HCT116 (cell line): ENCODE measurements at regions not wholly inside any gene's neighbourhood (a gene's known extent, or its start where the extent isn't known, plus 50 kb on each side); places are given as distances from the start of the nearest gene placed in this dataset.

ENCODE experiments used
- ATAC-seq: fragments of 200-7000 bp; cut with Tn5 transposase; 2 replicates; pipeline ENCODE4 v1.9.1; 2020; ENCODE audit warnings: mild to moderate bottlenecking, moderate library complexity
- BruUV-seq: library from RNA; stranded (reverse); fragments of 400-500 nt; replicated peaks from 2 replicates; lab custom pipeline; 2021; lab: Mats Ljungman, UMichigan
- CTCF ChIA-PET: fragments of 300-600 bp; sonication (Branson Sonifier 250); formaldehyde crosslinking; loops from one replicate; lab custom pipeline; 2021; ENCODE audit warnings: antibody characterized with exemption; lab: Charles Lee
- POLR2A ChIA-PET: fragments of 300-600, 350-600 bp; sonication (Branson Sonifier 250); formaldehyde crosslinking; loops from one replicate; lab custom pipeline; 2021; ENCODE audit warnings: antibody characterized with exemption; lab: Charles Lee
- RAD21 ChIA-PET, 2 experiments: fragments of 300-600 bp; sonication (Branson Sonifier 250); formaldehyde crosslinking; loops; one replicate each; lab custom pipeline; 2023; ENCODE audit warnings: low total read pairs in 2 of 2; ENCODE audit not compliant: uncharacterized antibody in 2 of 2, unreplicated experiment in 2 of 2, low non-redundant PET in 1 of 2; lab: Charles Lee
- DNase-seq: peaks from one replicate; pipeline ENCODE4 v3.0.0-alpha.2; 2010; ENCODE audit warnings: low read depth, low spot score
- H2AFZ ChIP-seq: fragments of 200-600 bp; shearing (Covaris generic), sonication (generic); 2 replicates; pipeline ENCODE4 v1.6.1; 2017; ENCODE audit warnings: low read depth, mixed run types, mixed read lengths, antibody characterized with exemption, low read length; ENCODE audit not compliant: poor library complexity, severe bottlenecking
- H3K27ac ChIP-seq: 2 replicates; pipeline ENCODE4 v1.5.1; 2012; ENCODE audit warnings: low read depth, low read length
- H3K27me3 ChIP-seq: fragments of 200-600 bp; sonication (generic); 2 replicates; pipeline ENCODE4 v1.6.1; 2016; ENCODE audit warnings: mixed run types, low read length, mixed read lengths; ENCODE audit not compliant: insufficient read depth
- H3K36me3 ChIP-seq, 2 experiments: fragments of 200-500 bp in 1 of 2; fragments of 200-600 bp in 1 of 2; sonication (Bioruptor generic) in 1 of 2; sonication (generic) in 1 of 2; 2 replicates each; pipeline versions ENCODE4 v1.5.1 to v1.6.1; 2014 to 2016; ENCODE audit warnings: low read length in 2 of 2, inconsistent platforms in 1 of 2, mixed read lengths in 1 of 2, mixed run types in 1 of 2; ENCODE audit not compliant: insufficient read depth in 2 of 2, control insufficient read depth in 1 of 2
- H3K4me1 ChIP-seq, 2 experiments: fragments of 200-600 bp in 1 of 2; sonication (generic) in 1 of 2; 2 replicates each; pipeline versions ENCODE4 v1.5.1 to v1.6.1; 2012 to 2017; ENCODE audit warnings: low read length in 2 of 2, inconsistent platforms in 1 of 2, mild to moderate bottlenecking in 1 of 2, mixed read lengths in 1 of 2, mixed run types in 1 of 2, moderate library complexity in 1 of 2; ENCODE audit not compliant: insufficient read depth in 2 of 2, control insufficient read depth in 1 of 2
- H3K4me2 ChIP-seq: fragments of 200-600 bp; sonication (generic); 2 replicates; pipeline ENCODE4 v1.6.1; 2017; ENCODE audit warnings: mixed run types, low read length, mixed read lengths
- H3K4me3 ChIP-seq, 2 experiments: fragments of 200-600 bp in 1 of 2; sonication (generic) in 1 of 2; replicated peaks in 1 of 2; 2 replicates each; pipeline ENCODE4 v1.5.1; 2011 to 2016; ENCODE audit warnings: low read length in 2 of 2, control low read depth in 1 of 2, low read depth in 1 of 2, mild to moderate bottlenecking in 1 of 2, mixed read lengths in 1 of 2, mixed run types in 1 of 2
- H3K79me2 ChIP-seq: fragments of 200-600 bp; sonication (generic); 2 replicates; pipeline ENCODE4 v1.6.1; 2017; ENCODE audit warnings: mild to moderate bottlenecking, mixed run types, low read length, moderate library complexity, mixed read lengths; ENCODE audit not compliant: insufficient read depth
- H3K9ac ChIP-seq: fragments of 200-600 bp; sonication (generic); 2 replicates; pipeline ENCODE4 v1.6.1; 2016; ENCODE audit warnings: low read length, mixed read lengths
- H3K9me2 ChIP-seq: fragments of 200-600 bp; sonication (generic), shearing (Covaris generic); 2 replicates; pipeline ENCODE4 v1.6.1; 2017; ENCODE audit warnings: mixed run types, mild to moderate bottlenecking, moderate library complexity; ENCODE audit not compliant: insufficient read depth
- H3K9me3 ChIP-seq, 2 experiments: fragments of 200-500 bp in 1 of 2; fragments of 200-600 bp in 1 of 2; sonication (Bioruptor generic) in 1 of 2; sonication (generic) in 1 of 2; 2 replicates each; pipeline ENCODE4 v1.6.1; 2014 to 2017; ENCODE audit warnings: low read length in 2 of 2, mixed read lengths in 2 of 2, inconsistent platforms in 1 of 2, low read depth in 1 of 2, mild to moderate bottlenecking in 1 of 2, mixed run types in 1 of 2, moderate library complexity in 1 of 2; ENCODE audit not compliant: control insufficient read depth in 1 of 2, insufficient read depth in 1 of 2
- H4K20me1 ChIP-seq: fragments of 200-600 bp; sonication (generic), shearing (Covaris generic); 2 replicates; pipeline ENCODE4 v1.6.1; 2017; ENCODE audit warnings: mixed run types, mild to moderate bottlenecking, moderate library complexity; ENCODE audit not compliant: insufficient read depth
- CBX3 ChIP-seq: IDR thresholded peaks from 2 replicates; pipeline ENCODE4 v1.6.1; 2012; ENCODE audit warnings: low read depth
- ELF1 ChIP-seq: IDR thresholded peaks from 2 replicates; pipeline ENCODE4 v1.6.1; 2012; ENCODE audit warnings: low read depth, borderline replicate concordance
- EZH2 ChIP-seq: fragments of 200-600 bp; sonication (generic); IDR thresholded peaks from 2 replicates; pipeline ENCODE4 v1.6.1; 2017; ENCODE audit warnings: antibody characterized with exemption, mixed run types
- EZH2phosphoT487 ChIP-seq: fragments of 200-600 bp; IDR thresholded peaks from 2 replicates; pipeline ENCODE4 v1.6.1; 2018; ENCODE audit warnings: antibody characterized with exemption, borderline replicate concordance
- FOSL1 ChIP-seq: IDR thresholded peaks from 2 replicates; pipeline ENCODE4 v1.6.1; 2012; ENCODE audit warnings: low read depth
- JUND ChIP-seq: IDR thresholded peaks from 2 replicates; pipeline ENCODE4 v1.6.1; 2012
- SP1 ChIP-seq: IDR thresholded peaks from 2 replicates; pipeline ENCODE4 v1.6.1; 2012; ENCODE audit warnings: low read depth
- SRF ChIP-seq: IDR thresholded peaks from 2 replicates; pipeline ENCODE4 v1.6.1; 2012; ENCODE audit warnings: low read depth
- ZNF274 ChIP-seq: fragments of 200-500 bp; sonication (Bioruptor generic); IDR thresholded peaks from 2 replicates; pipeline ENCODE4 v1.6.1; 2014; ENCODE audit warnings: mild to moderate bottlenecking, low read depth, low read length, inconsistent platforms
- intact Hi-C: fragments of 100-400 bp; cut with micrococcal nuclease; formaldehyde crosslinking; loops from 2 replicates; pipeline ENCODE4 v1.10.0; 2022
- TF ChIP-seq, protein P1 (sequence below): IDR thresholded peaks from 2 replicates; pipeline ENCODE4 v1.6.1; 2012
- TF ChIP-seq, protein P2 (sequence below), 3 experiments: fragments of 200-600 bp in 1 of 3; sonication (generic) in 1 of 3; IDR thresholded peaks in 2 of 3; conservative IDR thresholded peaks in 1 of 3; 2 replicates each; pipeline ENCODE4 v1.5.1; 2012 to 2017; ENCODE audit warnings: low read depth in 2 of 3, low read length in 2 of 3, antibody characterized with exemption in 1 of 3, borderline replicate concordance in 1 of 3, control low read depth in 1 of 3, mild to moderate bottlenecking in 1 of 3, mixed read lengths in 1 of 3, mixed run types in 1 of 3, moderate library complexity in 1 of 3; ENCODE audit not compliant: insufficient read depth in 1 of 3
- TF ChIP-seq, protein P3 (sequence below): IDR thresholded peaks from 2 replicates; pipeline ENCODE4 v1.6.1; 2012

DNA sequence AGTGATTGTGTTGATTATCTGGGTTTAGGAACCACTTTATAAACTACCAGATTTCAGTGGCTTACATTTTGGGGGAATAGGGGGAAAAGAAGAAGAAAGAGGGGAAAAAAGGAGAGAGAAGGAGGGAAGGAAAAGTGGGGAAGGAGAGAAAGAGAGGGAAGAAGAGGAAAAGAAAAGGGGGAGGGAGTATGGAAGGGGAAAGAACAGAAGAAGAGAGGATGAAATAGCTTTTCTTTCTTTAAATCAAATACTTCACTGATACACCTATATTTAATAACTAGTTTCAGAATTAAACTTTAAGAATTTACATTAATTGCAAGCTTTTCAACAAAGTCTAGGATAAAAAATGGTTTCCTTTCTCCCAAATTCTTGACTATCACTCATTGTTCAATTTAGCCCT, 289.6 kb downstream of the SDHAF3 start:
- Histone ChIP-seq H3K27me3 (peaks cover 45% of the 10 kb centered on the region), H2AFZ (no peak overlapping the region), H3K4me2 (no peak overlapping the region), H3K4me1 (no peaks in the 10 kb centered on the region), H3K79me2 (no peaks in the 10 kb centered on the region), H3K9me3 (no peaks in the 10 kb centered on the region), H3K36me3 (no peaks in the 10 kb centered on the region), H3K9me2 (no peaks in the 10 kb centered on the region), H3K9ac (no peak overlapping the region), H4K20me1 (no peaks in the 10 kb centered on the region; the same call in 1 of the 2 replicates), H3K4me3 (no peak overlapping the region), H3K27ac (no peak overlapping the region)
- BruUV-seq: no TSS peak
- DNase-seq (no peak), ATAC-seq (no peak)
- CTCF ChIA-PET: interaction anchor here (1.1 kb wide), 1 partner anchor 11 kb away, joined by 4 read pairs; no protein-coding TSS in a partner anchor
- POLR2A ChIA-PET: no interaction called here
- TF ChIP-seq, protein P1, sequence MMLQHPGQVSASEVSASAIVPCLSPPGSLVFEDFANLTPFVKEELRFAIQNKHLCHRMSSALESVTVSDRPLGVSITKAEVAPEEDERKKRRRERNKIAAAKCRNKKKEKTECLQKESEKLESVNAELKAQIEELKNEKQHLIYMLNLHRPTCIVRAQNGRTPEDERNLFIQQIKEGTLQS: no peak
- no peak for TF ChIP-seq SP1
- no peak for TF ChIP-seq JUND
- TF ChIP-seq FOSL1: no peak
- no peak for TF ChIP-seq ELF1
- TF ChIP-seq, protein P2, sequence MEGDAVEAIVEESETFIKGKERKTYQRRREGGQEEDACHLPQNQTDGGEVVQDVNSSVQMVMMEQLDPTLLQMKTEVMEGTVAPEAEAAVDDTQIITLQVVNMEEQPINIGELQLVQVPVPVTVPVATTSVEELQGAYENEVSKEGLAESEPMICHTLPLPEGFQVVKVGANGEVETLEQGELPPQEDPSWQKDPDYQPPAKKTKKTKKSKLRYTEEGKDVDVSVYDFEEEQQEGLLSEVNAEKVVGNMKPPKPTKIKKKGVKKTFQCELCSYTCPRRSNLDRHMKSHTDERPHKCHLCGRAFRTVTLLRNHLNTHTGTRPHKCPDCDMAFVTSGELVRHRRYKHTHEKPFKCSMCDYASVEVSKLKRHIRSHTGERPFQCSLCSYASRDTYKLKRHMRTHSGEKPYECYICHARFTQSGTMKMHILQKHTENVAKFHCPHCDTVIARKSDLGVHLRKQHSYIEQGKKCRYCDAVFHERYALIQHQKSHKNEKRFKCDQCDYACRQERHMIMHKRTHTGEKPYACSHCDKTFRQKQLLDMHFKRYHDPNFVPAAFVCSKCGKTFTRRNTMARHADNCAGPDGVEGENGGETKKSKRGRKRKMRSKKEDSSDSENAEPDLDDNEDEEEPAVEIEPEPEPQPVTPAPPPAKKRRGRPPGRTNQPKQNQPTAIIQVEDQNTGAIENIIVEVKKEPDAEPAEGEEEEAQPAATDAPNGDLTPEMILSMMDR (IDR thresholded peaks at IDR 0.05 in 2 of 3, conservative IDR thresholded peaks at IDR 0.05 in 1 of 3; ENCODE audit: borderline replicate concordance in 1 of 3, insufficient read depth in 1 of 3, low read depth in 2 of 3, low read length in 2 of 3): no peak
- TF ChIP-seq EZH2phosphoT487: no peak
- no peak for TF ChIP-seq SRF
- no peak for TF ChIP-seq EZH2
- TF ChIP-seq, protein P3, sequence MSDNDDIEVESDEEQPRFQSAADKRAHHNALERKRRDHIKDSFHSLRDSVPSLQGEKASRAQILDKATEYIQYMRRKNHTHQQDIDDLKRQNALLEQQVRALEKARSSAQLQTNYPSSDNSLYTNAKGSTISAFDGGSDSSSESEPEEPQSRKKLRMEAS: no peak
- TF ChIP-seq CBX3: no peak
- TF ChIP-seq ZNF274: no peak
- RAD21 ChIA-PET: no interaction called here
- intact Hi-C loops: loop anchor here (10.0 kb wide), 1 partner anchor 428 kb away; no protein-coding TSS in a partner anchor
